ENCODE measurements at regions not wholly inside any gene's neighbourhood (a gene's known extent, or its start where the extent isn't known, plus 50 kb on each side); places are given as distances from the start of the nearest gene placed in this dataset.

DNA sequence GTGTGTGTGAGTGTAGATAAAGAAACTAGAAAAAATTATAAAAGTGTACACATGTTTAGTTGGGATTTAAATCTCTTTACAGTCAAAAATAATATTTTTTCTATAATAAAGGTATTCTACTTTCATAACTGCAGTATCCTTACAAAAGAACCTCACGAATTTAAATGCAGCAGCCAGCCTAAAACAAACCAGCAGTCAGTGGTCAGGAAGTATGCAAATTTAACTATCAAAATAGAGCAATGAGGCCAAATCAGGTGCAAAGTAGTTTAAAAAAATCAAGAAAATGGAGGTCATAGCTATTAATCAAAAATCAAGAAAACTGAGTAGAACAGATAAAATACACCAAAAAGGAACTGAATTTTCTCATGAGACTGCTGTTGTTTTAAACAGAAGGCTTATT is 407.1 kb downstream of the CDH19 start:
- TF ChIP-seq EP300 (IDR thresholded peaks at IDR 0.05): no peak
- TF ChIP-seq, protein P1, sequence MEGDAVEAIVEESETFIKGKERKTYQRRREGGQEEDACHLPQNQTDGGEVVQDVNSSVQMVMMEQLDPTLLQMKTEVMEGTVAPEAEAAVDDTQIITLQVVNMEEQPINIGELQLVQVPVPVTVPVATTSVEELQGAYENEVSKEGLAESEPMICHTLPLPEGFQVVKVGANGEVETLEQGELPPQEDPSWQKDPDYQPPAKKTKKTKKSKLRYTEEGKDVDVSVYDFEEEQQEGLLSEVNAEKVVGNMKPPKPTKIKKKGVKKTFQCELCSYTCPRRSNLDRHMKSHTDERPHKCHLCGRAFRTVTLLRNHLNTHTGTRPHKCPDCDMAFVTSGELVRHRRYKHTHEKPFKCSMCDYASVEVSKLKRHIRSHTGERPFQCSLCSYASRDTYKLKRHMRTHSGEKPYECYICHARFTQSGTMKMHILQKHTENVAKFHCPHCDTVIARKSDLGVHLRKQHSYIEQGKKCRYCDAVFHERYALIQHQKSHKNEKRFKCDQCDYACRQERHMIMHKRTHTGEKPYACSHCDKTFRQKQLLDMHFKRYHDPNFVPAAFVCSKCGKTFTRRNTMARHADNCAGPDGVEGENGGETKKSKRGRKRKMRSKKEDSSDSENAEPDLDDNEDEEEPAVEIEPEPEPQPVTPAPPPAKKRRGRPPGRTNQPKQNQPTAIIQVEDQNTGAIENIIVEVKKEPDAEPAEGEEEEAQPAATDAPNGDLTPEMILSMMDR (IDR thresholded peaks at IDR 0.05): no peak
- TF ChIP-seq POLR2AphosphoS5 (IDR thresholded peaks at IDR 0.05): no peak
- TF ChIP-seq POLR2A (IDR thresholded peaks at IDR 0.05): no peak
- H3K27ac ChIP-seq: no peak overlapping the region
- no peaks in the 10 kb centered on the region for H3K4me1 ChIP-seq
- ATAC-seq (ENCODE audit: low FRiP score in 2 of 2): no peak
- H3K4me3 ChIP-seq: no peak overlapping the region
- no peaks in the 10 kb centered on the region for H3K27me3 ChIP-seq
- no peak for DNase-seq
- no peaks in the 10 kb centered on the region for H3K36me3 ChIP-seq
- 0% methylated on average over 1 of the region's 1 CpG for WGBS, 2 donors
- no peaks in the 10 kb centered on the region for H3K9me3 ChIP-seq

DNA sequence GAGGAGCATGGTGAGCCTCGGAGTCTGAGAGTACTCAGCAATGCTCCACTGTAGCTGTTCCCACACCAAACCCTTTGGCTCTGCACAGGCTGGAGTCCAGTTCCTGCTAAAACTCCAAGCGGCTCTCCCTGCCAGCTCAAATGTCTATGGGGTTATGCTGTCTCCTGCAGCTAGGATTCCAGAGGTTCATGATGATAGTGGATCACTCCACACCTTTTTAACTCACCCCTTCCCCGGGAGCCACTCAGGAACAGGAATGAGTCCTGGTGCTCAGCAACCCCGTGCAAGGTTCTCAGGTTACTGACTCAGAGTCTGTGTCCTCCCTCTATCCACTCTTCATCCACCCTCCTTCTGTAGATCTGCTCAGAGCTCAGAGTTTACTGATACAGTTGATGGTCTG is 410.0 kb downstream of the CDH19 start:
- H3K27ac ChIP-seq: no peak overlapping the region
- H3K9me3 ChIP-seq: no peaks in the 10 kb centered on the region
- H3K4me1 ChIP-seq: no peaks in the 10 kb centered on the region
- TF ChIP-seq, protein P1 (IDR thresholded peaks at IDR 0.05): no peak
- TF ChIP-seq EP300 (IDR thresholded peaks at IDR 0.05) (no peak), POLR2AphosphoS5 (IDR thresholded peaks at IDR 0.05) (no peak), POLR2A (IDR thresholded peaks at IDR 0.05) (no peak)
- H3K36me3 ChIP-seq: no peaks in the 10 kb centered on the region
- DNase-seq (no peak), ATAC-seq (ENCODE audit: low FRiP score in 2 of 2) (peak in 1 of 2 donors; percentile 34)
- H3K4me3 ChIP-seq: no peak overlapping the region
- 47 to 61% methylated on average over 3 to 4 of the region's 4 CpGs for WGBS, 2 donors
- H3K27me3 ChIP-seq: no peaks in the 10 kb centered on the region

DNA sequence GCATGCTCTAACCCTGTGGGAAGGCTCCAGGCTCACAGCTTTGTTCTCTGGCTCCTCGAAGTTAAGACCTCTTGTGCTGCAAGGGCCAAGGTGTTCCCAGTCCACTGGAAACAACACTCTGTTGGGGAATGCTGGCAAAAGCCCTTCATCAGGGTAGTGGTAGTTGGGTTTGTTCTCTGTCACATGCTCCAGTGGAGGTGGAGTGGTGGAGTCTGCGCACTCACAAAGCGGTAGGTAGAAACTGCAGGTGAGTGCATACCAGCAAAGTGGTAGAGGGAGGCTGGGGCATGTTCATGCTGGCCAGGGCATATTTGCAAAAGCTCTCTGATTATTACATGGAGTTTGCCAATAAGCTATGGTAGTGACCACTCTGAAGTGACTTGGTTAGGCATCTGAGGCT is 410.5 kb downstream of the CDH19 start:
- Histone ChIP-seq H3K9me3 (no peaks in the 10 kb centered on the region), H3K4me3 (no peak overlapping the region), H3K27ac (no peak overlapping the region), H3K4me1 (no peaks in the 10 kb centered on the region), H3K27me3 (no peaks in the 10 kb centered on the region), H3K36me3 (no peaks in the 10 kb centered on the region)
- WGBS, 2 donors: 42 to 50% methylated on average over 3 of the region's 3 CpGs
- no peak for DNase-seq
- ATAC-seq (ENCODE audit: low FRiP score in 2 of 2): peak; percentile 6 to 11
- TF ChIP-seq EP300 (IDR thresholded peaks at IDR 0.05) (no peak), POLR2A (IDR thresholded peaks at IDR 0.05) (no peak), POLR2AphosphoS5 (IDR thresholded peaks at IDR 0.05) (no peak)
- TF ChIP-seq, protein P1 (IDR thresholded peaks at IDR 0.05): no peak

DNA sequence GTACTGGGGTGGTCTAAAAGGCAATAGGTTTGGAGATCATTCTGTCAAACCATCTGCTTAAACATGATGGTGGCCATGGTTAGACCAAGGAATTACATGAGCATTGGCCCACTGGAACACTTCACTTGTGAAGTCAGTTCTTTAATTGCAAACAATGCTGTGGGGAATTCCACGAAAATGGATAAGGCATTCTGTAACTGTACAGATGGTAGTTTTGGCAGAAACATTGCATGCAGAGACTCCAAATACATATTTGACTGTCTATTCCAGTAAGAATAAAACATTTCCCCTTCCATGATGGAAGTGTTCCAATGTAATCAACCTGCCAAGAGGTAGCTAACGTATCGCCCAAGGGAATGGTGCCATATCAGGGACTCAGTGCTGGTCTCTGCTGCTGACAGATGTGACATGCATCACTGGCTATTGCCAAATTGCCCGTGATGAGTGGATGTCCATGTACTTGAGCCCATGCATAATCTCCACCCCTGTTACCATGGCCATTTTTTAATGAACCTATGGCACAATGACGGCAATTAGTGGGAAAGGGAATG is 417.9 kb downstream of the CDH7 start:
- H3K4me3 ChIP-seq: no peak overlapping the region
- H3K4me1 ChIP-seq: no peaks in the 10 kb centered on the region
- WGBS, 2 donors: 71 to 80% methylated on average over 5 of the region's 5 CpGs
- no peaks in the 10 kb centered on the region for H3K9me3 ChIP-seq
- TF ChIP-seq POLR2AphosphoS5 (IDR thresholded peaks at IDR 0.05) (no peak), POLR2A (IDR thresholded peaks at IDR 0.05) (no peak), EP300 (IDR thresholded peaks at IDR 0.05) (no peak)
- TF ChIP-seq, protein P1 (IDR thresholded peaks at IDR 0.05): no peak
- no peaks in the 10 kb centered on the region for H3K27me3 ChIP-seq
- no peaks in the 10 kb centered on the region for H3K36me3 ChIP-seq
- DNase-seq (no peak), ATAC-seq (ENCODE audit: low FRiP score in 2 of 2) (no peak)
- no peak overlapping the region for H3K27ac ChIP-seq
